HEK293 (cell line): ENCODE measurements at regions not wholly inside any gene's neighbourhood (a gene's known extent, or its start where the extent isn't known, plus 50 kb on each side); places are given as distances from the start of the nearest gene placed in this dataset.

Source experiments
- CTCF ChIP-seq: fragments of 450-650 bp; formaldehyde crosslinking; IDR thresholded peaks from 2 replicates; pipeline ENCODE4 v1.5.1; 2016; ENCODE audit warnings: missing biosample characterization, missing genetic modification characterization
- SCRT2 ChIP-seq: fragments of 450-650 bp; formaldehyde crosslinking; IDR thresholded peaks from 2 replicates; pipeline ENCODE4 v1.5.1; 2016; ENCODE audit warnings: missing biosample characterization, missing genetic modification characterization
- ZNF138 ChIP-seq: fragments of 450-650 bp; formaldehyde crosslinking; IDR thresholded peaks from 2 replicates; pipeline ENCODE4 v1.5.1; 2016; ENCODE audit warnings: missing biosample characterization, missing genetic modification characterization, borderline replicate concordance
- ZNF449 ChIP-seq: fragments of 450-650 bp; formaldehyde crosslinking; IDR thresholded peaks from 2 replicates; pipeline ENCODE4 v1.5.1; 2017; ENCODE audit warnings: missing biosample characterization, mild to moderate bottlenecking, missing genetic modification characterization, moderate library complexity
- ZNF549 ChIP-seq: fragments of 450-650 bp; IDR thresholded peaks from 2 replicates; pipeline ENCODE4 v1.5.1; 2018; ENCODE audit warnings: missing biosample characterization, missing genetic modification characterization, mild to moderate bottlenecking, inconsistent platforms, moderate library complexity

DNA sequence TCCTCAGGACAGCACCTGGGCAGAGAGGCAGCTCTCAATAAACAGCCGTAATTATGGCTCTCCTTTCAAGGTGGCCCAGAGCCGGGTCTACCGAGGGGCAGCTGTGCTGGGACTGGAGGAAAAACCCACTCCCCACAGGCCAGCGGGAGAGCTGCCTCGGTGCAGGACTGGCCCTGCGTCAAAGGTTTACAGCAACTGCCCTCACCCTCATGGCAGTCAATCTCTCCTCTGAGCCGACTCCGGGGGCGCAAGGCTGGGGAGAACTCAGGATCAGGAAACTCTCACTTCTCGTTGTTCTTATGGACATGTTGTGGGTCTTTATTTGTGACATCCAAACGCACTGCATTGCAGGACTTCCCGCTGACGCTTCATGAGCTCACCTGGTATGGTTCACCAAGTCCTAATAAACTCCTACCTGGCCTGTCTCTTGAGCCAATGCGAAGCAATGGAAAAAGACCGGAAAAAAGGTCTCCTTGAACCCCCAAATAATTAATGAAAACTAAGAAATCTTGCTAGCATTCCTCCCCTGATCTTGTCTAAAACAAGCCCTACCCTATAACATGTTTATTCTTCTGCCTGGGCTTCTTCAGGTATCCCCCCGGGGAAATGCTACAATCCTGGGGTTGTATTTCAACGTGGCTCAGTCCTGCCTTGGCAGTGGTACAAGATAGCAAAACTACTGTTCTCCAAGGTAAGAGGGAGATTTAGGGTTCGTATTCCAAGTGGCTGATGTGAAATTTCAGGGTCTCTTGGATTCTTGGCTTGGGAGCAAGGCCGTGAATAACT is 50.1 kb upstream of the CDKN2AIP start:
- TF ChIP-seq ZNF449 (tag by site-specific recombination), result peak; percentile 98
- no peak for TF ChIP-seq CTCF (tag by site-specific recombination)
- no peak for TF ChIP-seq SCRT2
- TF ChIP-seq ZNF549 (tag by site-specific recombination), result no peak
- no peak for TF ChIP-seq ZNF138 (tag by site-specific recombination)
